Dermis microvascular lymphatic vessel endothelial cell (primary cell): ENCODE measurements at regions not wholly inside any gene's neighbourhood (a gene's known extent, or its start where the extent isn't known, plus 50 kb on each side); places are given as distances from the start of the nearest gene placed in this dataset.
"Not testable (repeated sequence)": the region's sequence is repeated elsewhere in the genome, so short reads cannot be mapped to it uniquely, and the experiment has no call there.

ENCODE experiments used
- DNase-seq, 2 donors: peaks; one replicate each; pipeline versions ENCODE4 v3.0.0 to v3.0.0-alpha.2; 2010; ENCODE audit warnings: low read depth in 2 of 2

DNA sequence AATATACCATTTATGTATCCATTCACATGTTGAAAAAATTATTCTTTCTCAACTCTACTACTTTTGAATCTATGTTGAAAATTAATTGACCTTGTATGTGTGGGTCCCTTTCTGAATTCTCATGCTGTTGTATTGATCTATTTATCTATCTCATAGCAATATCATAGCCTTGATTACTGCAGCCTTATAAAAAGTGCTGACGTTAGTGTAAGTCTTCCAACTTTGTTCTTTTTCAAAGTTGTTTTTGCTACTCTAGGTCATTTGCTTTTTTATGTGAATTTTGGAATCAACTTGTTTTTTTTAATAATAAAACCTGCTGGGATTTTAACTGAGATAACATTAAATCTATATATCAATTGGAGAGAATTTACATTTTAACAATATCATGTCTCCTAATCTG, 52.2 kb upstream of the PAX3 start:
- no peak for DNase-seq

DNA sequence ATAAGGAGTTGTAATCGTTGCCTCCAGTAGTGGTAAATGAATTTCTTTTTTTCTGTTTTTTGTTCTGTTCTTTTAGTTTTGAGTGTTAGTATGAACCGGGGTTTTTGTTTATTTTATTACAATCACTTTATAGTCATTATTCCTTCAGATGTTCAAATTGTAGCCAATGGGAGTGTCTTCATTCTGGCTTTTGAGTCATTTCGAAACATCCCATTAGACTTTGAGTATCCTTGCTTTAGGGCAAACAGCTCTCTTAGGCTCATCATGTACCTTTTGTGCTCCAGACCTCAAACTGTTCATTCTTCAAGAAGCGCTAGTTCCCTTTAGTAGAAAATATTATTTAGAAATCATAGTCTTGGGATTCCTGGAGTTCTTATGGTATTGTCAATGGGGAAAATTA, 54.2 kb upstream of the PAX3 start:
- DNase-seq, result no peak

DNA sequence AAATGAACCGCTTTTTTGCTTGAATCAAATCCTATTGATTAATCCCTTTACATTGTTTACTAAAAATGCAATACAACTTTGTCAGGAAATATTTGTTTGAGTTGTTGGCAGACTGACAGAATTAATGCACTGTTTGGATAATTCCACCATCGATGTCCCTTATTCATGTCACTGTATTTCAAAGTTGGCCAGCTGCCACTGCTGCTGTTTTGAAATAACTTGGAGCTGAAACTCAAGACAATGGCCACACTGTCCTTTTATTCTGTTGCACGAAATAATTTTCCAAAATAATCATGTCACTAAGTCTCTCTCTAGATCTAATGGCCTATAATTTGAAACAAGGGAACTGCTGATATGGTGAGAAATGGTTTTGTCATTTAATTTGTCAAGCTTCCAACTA, 55.2 kb upstream of the PAX3 start:
- DNase-seq, result peak in 1 of 2 donors; percentile 46

DNA sequence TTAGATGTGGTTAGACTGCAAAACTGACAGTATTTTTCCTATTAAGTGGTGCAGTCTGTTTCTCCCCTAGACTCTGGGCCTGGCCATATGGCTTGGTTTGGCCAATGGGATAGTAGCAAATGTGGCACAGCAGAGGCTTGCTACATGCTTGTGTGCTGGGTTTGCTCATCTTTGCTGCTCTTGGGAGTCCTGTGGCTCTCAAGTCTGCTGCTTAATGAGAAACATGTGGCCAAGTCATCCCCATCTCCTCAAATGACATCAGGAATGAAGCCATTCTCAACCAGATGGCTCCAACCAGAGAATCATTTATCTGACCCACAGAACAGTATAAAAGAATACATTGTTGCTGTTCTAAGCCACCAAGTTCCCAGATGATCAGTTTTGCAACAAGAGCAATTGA, 57.1 kb upstream of the PAX3 start:
- DNase-seq, result no peak

DNA sequence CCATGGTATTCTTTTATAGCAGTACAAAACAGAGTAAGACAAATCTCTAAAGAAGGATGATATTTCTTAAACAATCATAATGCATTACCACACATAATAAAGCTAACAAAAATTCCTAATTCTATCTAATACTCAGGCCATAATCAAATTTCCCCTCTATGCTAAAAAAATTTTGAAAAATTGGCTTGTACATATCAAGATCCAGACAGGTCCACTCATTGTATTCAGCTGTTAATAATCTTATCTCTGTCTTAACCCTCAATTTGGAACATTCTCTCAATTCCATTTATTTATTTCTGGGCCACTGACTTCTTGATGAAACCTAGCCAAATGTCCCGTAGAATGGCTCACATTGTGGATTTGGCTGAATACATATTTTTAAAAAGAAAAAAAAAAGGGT, 59.1 kb upstream of the PAX3 start:
- DNase-seq, result no peak

DNA sequence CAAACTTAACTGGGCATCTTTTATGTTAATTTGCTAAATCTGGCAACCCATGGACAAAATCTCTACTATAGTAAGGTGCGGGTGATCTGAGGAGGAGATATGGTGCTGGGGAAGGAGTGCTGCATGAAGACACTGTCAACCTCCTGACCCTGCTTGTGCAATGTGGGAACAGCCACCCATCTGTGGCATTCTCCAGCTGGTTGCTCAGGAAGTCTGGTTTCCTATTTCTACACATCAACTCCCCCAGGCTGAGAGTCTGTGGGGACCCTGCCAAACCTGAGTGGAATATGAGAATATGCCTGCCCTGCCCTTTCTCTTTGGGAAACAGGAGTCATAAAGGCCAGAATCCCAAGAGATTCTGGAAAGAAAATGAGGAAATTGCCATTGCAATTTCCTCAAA, 60.1 kb upstream of the PAX3 start:
- DNase-seq, result peak; percentile 45 to 71

DNA sequence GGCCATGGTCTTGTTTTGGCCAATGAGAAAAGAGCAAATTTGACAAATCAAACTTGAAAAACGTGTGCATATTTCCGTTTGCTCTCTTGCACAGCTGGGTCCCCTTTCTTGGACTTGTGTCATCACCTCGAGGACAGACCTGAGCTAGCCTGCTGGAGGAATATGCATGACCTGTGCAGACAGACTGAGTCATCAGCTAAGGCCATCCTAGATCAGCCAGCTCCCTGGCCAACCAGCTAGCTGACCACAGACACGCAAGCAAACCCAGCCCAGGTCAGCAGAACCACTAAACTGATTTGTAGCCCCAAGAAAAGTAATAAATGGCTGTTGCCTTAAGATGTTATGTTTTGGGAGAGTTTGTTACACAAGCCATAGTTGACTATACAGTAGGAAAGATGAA, 61.3 kb upstream of the PAX3 start:
- no peak for DNase-seq

DNA sequence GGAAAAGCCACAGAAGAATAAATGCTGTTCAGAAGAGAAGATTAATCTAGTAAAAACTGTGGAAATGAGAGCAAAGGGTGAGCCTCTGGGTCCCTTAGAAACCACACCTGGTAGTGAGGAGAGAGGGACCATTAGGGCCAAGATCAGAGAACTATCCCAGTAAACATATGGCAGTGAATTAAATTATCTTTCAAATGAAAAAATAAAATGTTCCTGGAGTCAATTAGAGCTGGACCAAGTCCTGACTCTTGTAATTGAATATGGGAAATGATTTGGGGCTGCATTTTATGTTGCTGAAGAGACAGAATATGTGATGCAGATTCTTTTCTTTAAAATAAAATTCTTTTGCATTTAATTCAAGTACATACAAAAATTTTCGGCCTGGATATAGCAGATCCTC, 62.2 kb upstream of the PAX3 start:
- no peak for DNase-seq

DNA sequence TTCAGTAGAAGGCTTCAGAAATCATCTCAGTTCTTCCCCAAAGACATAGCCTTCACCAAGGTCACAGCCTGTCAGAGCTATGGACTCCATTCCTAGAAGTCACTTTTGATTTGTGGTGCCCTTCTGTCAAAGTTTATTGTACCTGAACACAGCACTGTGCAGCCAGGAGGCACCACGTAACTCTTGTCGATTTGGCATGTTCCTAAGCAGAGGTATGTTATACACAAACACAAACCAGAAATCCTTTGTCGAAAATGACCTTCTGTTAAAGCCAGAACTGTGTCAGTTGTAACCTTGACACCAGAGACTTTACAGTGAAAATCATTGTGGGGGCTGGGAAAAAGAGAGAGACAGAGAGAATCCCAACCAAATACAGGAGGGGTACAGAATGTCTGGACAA, 62.6 kb upstream of the SGPP2 start:
- no peak for DNase-seq

DNA sequence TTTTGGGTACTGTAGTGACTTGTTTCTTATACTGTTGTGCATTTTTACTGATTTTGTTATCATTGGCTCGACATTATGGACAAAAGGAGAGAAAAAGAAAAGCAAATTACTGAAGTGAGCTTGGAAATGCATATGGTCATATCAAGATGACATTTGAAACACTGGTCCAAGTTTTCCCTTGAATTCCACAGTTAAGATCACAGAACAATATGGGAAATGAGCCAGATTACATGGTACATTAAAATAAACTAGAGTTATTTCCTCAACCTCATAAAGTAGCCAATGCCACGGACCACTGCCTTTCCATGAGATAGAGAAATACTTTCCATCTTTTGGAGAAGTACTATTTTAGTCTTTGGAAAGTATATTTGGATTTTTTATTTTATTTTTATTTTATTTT, 62.0 kb upstream of the SGPP2 start:
- DNase-seq, result peak in 1 of 2 donors; percentile 66

DNA sequence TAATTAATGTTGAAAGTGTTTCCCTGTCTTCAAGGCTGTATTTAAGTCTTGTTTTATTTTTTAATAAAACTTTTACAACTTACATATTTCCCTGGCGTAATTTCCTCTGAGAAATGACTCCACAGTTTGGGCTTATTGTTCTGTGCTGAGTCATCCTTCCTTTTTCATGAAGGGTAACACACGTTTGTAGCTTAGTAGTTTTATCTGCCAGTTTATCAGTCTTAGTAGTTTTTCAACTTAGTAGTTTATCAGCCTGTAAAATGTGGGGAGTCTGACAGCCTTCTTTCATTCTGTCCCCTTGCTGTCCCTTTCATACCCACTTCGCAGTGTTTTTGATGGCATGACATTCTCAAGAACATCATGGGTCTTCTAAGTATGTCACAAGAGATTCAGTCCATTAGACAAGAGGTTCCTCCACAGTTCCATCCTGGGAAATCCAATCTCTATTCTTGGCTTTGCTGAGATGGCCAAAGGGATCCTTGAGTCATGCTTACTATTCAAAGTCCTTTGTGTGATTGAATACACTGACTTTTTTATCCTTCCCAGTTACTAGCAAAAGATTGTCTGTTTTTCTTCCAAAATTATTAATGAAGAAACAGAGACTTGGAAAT, 60.0 kb upstream of the SGPP2 start:
- DNase-seq, result peak; percentile 74 to 92

DNA sequence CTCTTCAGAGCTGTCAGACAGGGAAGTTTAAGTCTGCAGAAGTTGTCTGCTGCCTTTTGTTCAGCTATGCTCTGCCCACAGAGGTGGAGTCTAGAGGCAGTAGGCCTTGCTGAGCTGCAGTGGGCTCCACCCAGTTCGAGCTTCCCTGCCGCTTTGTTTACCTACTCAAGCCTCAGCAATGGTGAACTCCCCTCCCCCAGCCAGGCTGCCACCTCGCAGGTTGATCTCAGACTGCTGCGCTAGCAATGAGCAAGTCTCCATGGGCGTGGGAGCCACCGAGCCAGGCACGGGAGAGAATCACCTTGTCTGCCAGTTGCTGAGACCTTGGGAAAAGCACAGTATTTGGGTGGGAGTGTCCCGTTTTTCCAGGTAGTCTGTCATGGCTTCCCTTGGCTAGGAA, 56.1 kb upstream of the SGPP2 start:
- not testable (repeated sequence) for DNase-seq

DNA sequence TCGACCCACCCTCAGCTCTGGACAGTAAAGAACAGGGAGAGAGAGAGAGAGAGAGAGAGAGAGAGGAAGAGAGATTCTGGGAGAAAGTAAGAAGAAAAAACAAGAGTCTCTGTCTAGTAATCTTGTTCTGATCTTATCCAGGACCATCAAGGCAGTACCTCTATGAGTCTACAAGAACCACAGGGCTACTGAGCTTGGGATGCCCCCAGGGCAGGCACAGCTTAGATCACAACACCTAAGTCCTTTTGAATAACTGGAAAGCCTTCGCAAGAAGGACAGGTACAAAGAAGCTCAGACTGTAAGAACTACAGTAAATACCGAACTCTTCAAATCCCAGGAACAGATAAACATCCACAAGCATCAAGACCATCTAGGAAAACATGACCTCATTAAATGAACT, 51.4 kb upstream of the SGPP2 start:
- DNase-seq, result no peak
